SK-N-MC (cell line): ENCODE measurements at regions not wholly inside any gene's neighbourhood (a gene's known extent, or its start where the extent isn't known, plus 50 kb on each side); places are given as distances from the start of the nearest gene placed in this dataset.

ENCODE experiments used
- EZH2 ChIP-seq: fragments of 200-600 bp; sonication (generic); IDR thresholded peaks from one replicate; pipeline ENCODE4 v1.6.1; 2017; ENCODE audit warnings: antibody characterized with exemption
- FOXP2 ChIP-seq: optimal IDR thresholded peaks from 2 replicates; pipeline ENCODE3; 2011; ENCODE audit warnings: mild to moderate bottlenecking, moderate library complexity; ENCODE audit not compliant: insufficient read depth; ENCODE audit errors: extremely low read length, control extremely low read depth
- POLR2AphosphoS5 ChIP-seq: IDR thresholded peaks from 2 replicates; pipeline ENCODE4 v1.6.1; 2012; ENCODE audit warnings: mild to moderate bottlenecking, low read depth, low read length, borderline replicate concordance

GRCh38 chr11:91230647-91231046 is 994.0 kb upstream of the FAT3 start:
- TF ChIP-seq EZH2: no peak
- no peak for TF ChIP-seq POLR2AphosphoS5
- TF ChIP-seq FOXP2: no peak
